ENCODE measurements at regions not wholly inside any gene's neighbourhood (a gene's known extent, or its start where the extent isn't known, plus 50 kb on each side); places are given as distances from the start of the nearest gene placed in this dataset.

GRCh38 chr6:135701426-135701825 is 150.1 kb upstream of the PDE7B start:
- Histone ChIP-seq H3K4me2 (ENCODE audit: insufficient read depth in 1 of 2, low read depth in 2 of 2, low read length in 2 of 2) (no peak overlapping the region), H2AK5ac (ENCODE audit: low read depth, low read length) (no peak overlapping the region), H2BK20ac (ENCODE audit: low read length) (no peak overlapping the region), H3K27ac (ENCODE audit: low read depth, low read length) (no peak overlapping the region), H3K9ac (replicated peaks in 1 of 4; ENCODE audit: extremely low read depth in 1 of 4, low read depth in 3 of 4, low read length in 3 of 4) (no peak overlapping the region), H3K4ac (replicated peaks; ENCODE audit: insufficient read length, low read depth, low read length) (no peak overlapping the region), H3K14ac (ENCODE audit: insufficient read length) (no peak overlapping the region), H2AFZ (ENCODE audit: low read length) (no peak overlapping the region), H2BK12ac (ENCODE audit: low read depth, low read length) (no peak overlapping the region), H2BK15ac (ENCODE audit: low read length) (no peak overlapping the region), H2BK120ac (replicated peaks; ENCODE audit: low read depth, low read length) (no peak overlapping the region), H2BK5ac (ENCODE audit: low read depth, low read length) (no peak overlapping the region), H4K8ac (ENCODE audit: extremely low read depth, insufficient read depth, low read length) (no peak overlapping the region), H3K4me1 (replicated peaks in 1 of 4; ENCODE audit: control insufficient read depth in 3 of 4, insufficient read depth in 4 of 4, low read length in 3 of 4) (no peaks in the 10 kb centered on the region), H3K27me3 (replicated peaks in 1 of 4; ENCODE audit: control insufficient read depth in 3 of 4, extremely low read depth in 1 of 4, insufficient read depth in 3 of 4, low read length in 3 of 4) (no peaks in the 10 kb centered on the region), H3K23me2 (ENCODE audit: low read depth, low read length) (no peaks in the 10 kb centered on the region), H3K36me3 (ENCODE audit: control insufficient read depth in 2 of 4, insufficient read depth in 4 of 4, low read length in 3 of 4) (no peaks in the 10 kb centered on the region), H3K79me2 (ENCODE audit: control insufficient read depth in 1 of 2, insufficient read depth in 2 of 2, low read length in 2 of 2) (no peaks in the 10 kb centered on the region), H3K56ac (replicated peaks; ENCODE audit: insufficient read length, low read depth, low read length) (no peak overlapping the region), H4K91ac (replicated peaks; ENCODE audit: insufficient read length, low read length) (no peak overlapping the region), H4K20me1 (replicated peaks in 1 of 2; ENCODE audit: control insufficient read depth in 1 of 2, insufficient read depth in 2 of 2, low read length in 2 of 2) (no peaks in the 10 kb centered on the region), H3K23ac (ENCODE audit: insufficient read length) (no peak overlapping the region), H4K5ac (ENCODE audit: insufficient read length, low read depth, low read length) (no peak overlapping the region), H3K9me3 (ENCODE audit: insufficient read depth in 2 of 2, low read depth in 1 of 2, low read length in 1 of 2) (no peaks in the 10 kb centered on the region), H3K4me3 (ENCODE audit: extremely low read depth in 1 of 4, insufficient read depth in 2 of 4, low read depth in 3 of 4, low read length in 4 of 4) (no peak overlapping the region), H3K18ac (ENCODE audit: extremely low read depth, low read length) (no peak overlapping the region), H3K79me1 (ENCODE audit: low read depth, low read length) (no peaks in the 10 kb centered on the region)
- CTCF ChIA-PET (ENCODE audit: partially characterized antibody), result no interaction called here
- FAIRE-seq, result no peak
- POLR2A ChIA-PET (ENCODE audit: partially characterized antibody), result no interaction called here
- 85 to 100% methylated on average over 1 to 3 of the region's 3 CpGs for WGBS, 2 experiments (ENCODE audit: extremely low coverage in 1 of 2, insufficient coverage in 1 of 2, insufficient read length in 1 of 2, insufficient replicate concordance in 2 of 2, low coverage in 1 of 2, low lambda C conversion rate in 2 of 2, missing lambda C conversion rate in 1 of 2)
- DNase-seq (ENCODE audit: low read depth in 1 of 2, low spot score in 2 of 2), result no peak
- TF ChIP-seq SP4 (IDR thresholded peaks at IDR 0.05; ENCODE audit: low read length), result no peak
- no peak for TF ChIP-seq SP2 (IDR thresholded peaks at IDR 0.05; ENCODE audit: low read length)
- TF ChIP-seq KDM5A (IDR thresholded peaks at IDR 0.05; ENCODE audit: low read length), result no peak
- no peak for TF ChIP-seq CTCF (IDR thresholded peaks at IDR 0.05; ENCODE audit: control extremely low read depth in 1 of 3, insufficient read depth in 1 of 3, low read depth in 1 of 3, low read length in 3 of 3)
- no peak for TF ChIP-seq YY1 (IDR thresholded peaks at IDR 0.05; ENCODE audit: low read depth, low read length)
- TF ChIP-seq POLR2AphosphoS5 (IDR thresholded peaks at IDR 0.05; ENCODE audit: low read depth, low read length), result no peak
- TF ChIP-seq CREB1 (IDR thresholded peaks at IDR 0.05), result no peak
- no peak for TF ChIP-seq HDAC2 (IDR thresholded peaks at IDR 0.05; ENCODE audit: borderline replicate concordance in 1 of 2, low read depth in 2 of 2, low read length in 2 of 2)
- no peak for TF ChIP-seq SP1 (IDR thresholded peaks at IDR 0.05; ENCODE audit: low read depth, low read length)
- no peak for TF ChIP-seq BRCA1 (IDR thresholded peaks at IDR 0.05; ENCODE audit: low read depth, low read length)
- TF ChIP-seq RFX5 (IDR thresholded peaks at IDR 0.05; ENCODE audit: borderline replicate concordance, low read depth, low read length), result no peak
